T-helper 17 cell (primary cell): ENCODE measurements at regions not wholly inside any gene's neighbourhood (a gene's known extent, or its start where the extent isn't known, plus 50 kb on each side); places are given as distances from the start of the nearest gene placed in this dataset.
"Not testable (repeated sequence)": the region's sequence is repeated elsewhere in the genome, so short reads cannot be mapped to it uniquely, and the experiment has no call there.

Source experiments
- ATAC-seq: fragments of 150-1000 bp; cut with Tn5 transposase; 2 replicates; pipeline ENCODE4 v1.10.0; 2021; ENCODE audit warnings: mild to moderate bottlenecking, moderate library complexity
- DNase-seq, 3 donors: peaks; one replicate each; pipeline versions ENCODE4 v3.0.0 to v3.0.0-alpha.2; 2020 to 2021
- H3K9me3 ChIP-seq: one replicate; pipeline ENCODE4 v1.7.0; 2013; ENCODE audit warnings: low read length, mild to moderate bottlenecking; ENCODE audit not compliant: control insufficient read depth, poor library complexity, severe bottlenecking
- H3K27ac Mint-ChIP-seq: one replicate; pipeline ENCODE4 v1.8.0; 2022; ENCODE audit warnings: mild to moderate bottlenecking, moderate library complexity, mixed read lengths
- H3K27me3 Mint-ChIP-seq: one replicate; pipeline ENCODE4 v1.8.0; 2022; ENCODE audit warnings: mixed read lengths
- H3K36me3 Mint-ChIP-seq: one replicate; pipeline ENCODE4 v1.8.0; 2022; ENCODE audit warnings: low read depth, mixed read lengths
- H3K4me1 Mint-ChIP-seq: one replicate; pipeline ENCODE4 v1.8.0; 2022; ENCODE audit warnings: mild to moderate bottlenecking, mixed read lengths
- H3K4me3 Mint-ChIP-seq: one replicate; pipeline ENCODE4 v1.8.0; 2022; ENCODE audit warnings: mild to moderate bottlenecking, moderate library complexity, mixed read lengths

GRCh38 chr11:129738242-129738641 lies 77.4 kb upstream of the TMEM45B start:
- Mint-ChIP-seq H3K4me1 (peaks cover 2% of the 10 kb centered on the region), H3K27ac (no peak overlapping the region), H3K36me3 (no peaks in the 10 kb centered on the region), H3K4me3 (no peak overlapping the region), H3K27me3 (peaks cover 10% of the 10 kb centered on the region)
- H3K9me3 ChIP-seq: no peaks in the 10 kb centered on the region
- ATAC-seq (no peak), DNase-seq (no peak)

- DNase-seq (no peak), ATAC-seq (no peak)
- Mint-ChIP-seq H3K4me1 (no peaks in the 10 kb centered on the region), H3K36me3 (no peaks in the 10 kb centered on the region), H3K27me3 (peaks cover 10% of the 10 kb centered on the region), H3K27ac (no peak overlapping the region), H3K4me3 (no peak overlapping the region)
- H3K9me3 ChIP-seq: no peaks in the 10 kb centered on the region
These were observed 76.3 kb upstream of the TMEM45B start for GRCh38 chr11:129739339-129739738.

GRCh38 chr11:129740125-129740719 lies 75.4 kb upstream of the TMEM45B start:
- Mint-ChIP-seq H3K27me3 (peaks cover 10% of the 10 kb centered on the region), H3K27ac (no peak overlapping the region)
- ATAC-seq: no peak

GRCh38 chr11:129743112-129743815 lies 72.4 kb upstream of the TMEM45B start:
- no peaks in the 10 kb centered on the region for H3K9me3 ChIP-seq
- Mint-ChIP-seq H3K4me1 (no peaks in the 10 kb centered on the region), H3K27me3 (peaks cover 10% of the 10 kb centered on the region), H3K4me3 (no peak overlapping the region), H3K27ac (no peak overlapping the region), H3K36me3 (no peaks in the 10 kb centered on the region)
- ATAC-seq (no peak), DNase-seq (no peak)

More at GRCh38 chr11:129740125-129740719, 75.4 kb upstream of the TMEM45B start:
- Mint-ChIP-seq H3K4me1 (no peaks in the 10 kb centered on the region), H3K4me3 (no peak overlapping the region), H3K36me3 (no peaks in the 10 kb centered on the region)
- H3K9me3 ChIP-seq: no peaks in the 10 kb centered on the region
- no peak for DNase-seq

GRCh38 chr11:129747071-129747470 lies 68.6 kb upstream of the TMEM45B start:
- peaks cover 10% of the 10 kb centered on the region for H3K27me3 Mint-ChIP-seq
- H3K4me1 Mint-ChIP-seq: no peaks in the 10 kb centered on the region
- no peak for DNase-seq
- no peaks in the 10 kb centered on the region for H3K9me3 ChIP-seq
- no peak overlapping the region for H3K27ac Mint-ChIP-seq
- H3K4me3 Mint-ChIP-seq: no peak overlapping the region
- ATAC-seq: no peak
- H3K36me3 Mint-ChIP-seq: no peaks in the 10 kb centered on the region

- Mint-ChIP-seq H3K4me3 (no peak overlapping the region), H3K27ac (no peak overlapping the region), H3K36me3 (no peaks in the 10 kb centered on the region), H3K27me3 (peaks cover 10% of the 10 kb centered on the region), H3K4me1 (no peaks in the 10 kb centered on the region)
- no peaks in the 10 kb centered on the region for H3K9me3 ChIP-seq
- ATAC-seq (no peak), DNase-seq (no peak)
These were observed 66.5 kb upstream of the TMEM45B start for GRCh38 chr11:129749141-129749540.

- no peaks in the 10 kb centered on the region for H3K4me1 Mint-ChIP-seq
- H3K27ac Mint-ChIP-seq: no peak overlapping the region
These were observed 65.0 kb upstream of the TMEM45B start for GRCh38 chr11:129750343-129751292.

GRCh38 chr11:129751511-129751910 lies 64.1 kb upstream of the TMEM45B start:
- no peak overlapping the region for H3K27ac Mint-ChIP-seq
- no peaks in the 10 kb centered on the region for H3K4me1 Mint-ChIP-seq
- peaks cover 10% of the 10 kb centered on the region for H3K27me3 Mint-ChIP-seq
- no peak for ATAC-seq
- DNase-seq: no peak
- H3K9me3 ChIP-seq: no peaks in the 10 kb centered on the region
- no peak overlapping the region for H3K4me3 Mint-ChIP-seq
- no peaks in the 10 kb centered on the region for H3K36me3 Mint-ChIP-seq

More at GRCh38 chr11:129750343-129751292, 65.0 kb upstream of the TMEM45B start:
- H3K9me3 ChIP-seq: no peaks in the 10 kb centered on the region
- H3K4me3 Mint-ChIP-seq: peak overlapping the region; percentile 36
- H3K36me3 Mint-ChIP-seq: no peaks in the 10 kb centered on the region
- peak; percentile 70 to 79 (median 76) for DNase-seq
- peaks cover 10% of the 10 kb centered on the region for H3K27me3 Mint-ChIP-seq
- peak; percentile 97 for ATAC-seq

- H3K27me3 Mint-ChIP-seq: peaks cover 12% of the 10 kb centered on the region
- H3K4me3 Mint-ChIP-seq, DNase-seq, H3K4me1 Mint-ChIP-seq, H3K36me3 Mint-ChIP-seq, ATAC-seq, H3K27ac Mint-ChIP-seq, H3K9me3 ChIP-seq: not testable (repeated sequence)
These were observed 52.1 kb upstream of the TMEM45B start for GRCh38 chr11:129763569-129763968.

GRCh38 chr11:129764204-129764603 lies 51.4 kb upstream of the TMEM45B start:
- H3K27ac Mint-ChIP-seq: not testable (repeated sequence)

More at GRCh38 chr11:129764204-129764603, 51.4 kb upstream of the TMEM45B start:
- not testable (repeated sequence) for H3K4me1 Mint-ChIP-seq, ATAC-seq, DNase-seq, H3K36me3 Mint-ChIP-seq, H3K4me3 Mint-ChIP-seq, H3K9me3 ChIP-seq
- peaks cover 12% of the 10 kb centered on the region for H3K27me3 Mint-ChIP-seq
